Gastroesophageal sphincter (tissue), 4 donors: ENCODE measurements at regions not wholly inside any gene's neighbourhood (a gene's known extent, or its start where the extent isn't known, plus 50 kb on each side); places are given as distances from the start of the nearest gene placed in this dataset.

Experiments used
- ATAC-seq: fragments of 150-250 bp; one replicate; pipeline ENCODE4 v1.9.1; 2016; ENCODE audit warnings: mild to moderate bottlenecking, moderate library complexity
- H3K27ac ChIP-seq, 4 donors: fragments of 200-600 bp; sonication (generic) in 3 of 4; 1 replicate in 3 of 4; 2 replicates in 1 of 4; pipeline ENCODE4 v1.5.1; 2016 to 2019
- H3K27me3 ChIP-seq: fragments of 200-600 bp; sonication (generic); one replicate; pipeline ENCODE4 v1.5.1; 2019
- H3K36me3 ChIP-seq, 2 donors: fragments of 200-600 bp; sonication (generic); one replicate each; pipeline ENCODE4 v1.5.1; 2019; ENCODE audit warnings: control low read depth in 1 of 2
- H3K4me1 ChIP-seq, 3 donors: fragments of 200-600 bp; sonication (generic); 1 replicate in 2 of 3; 2 replicates in 1 of 3; pipeline ENCODE4 v1.5.1; 2016 to 2019; ENCODE audit warnings: control low read depth in 2 of 3
- H3K4me3 ChIP-seq, 2 donors: fragments of 200-600 bp; sonication (generic); one replicate each; pipeline ENCODE4 v1.5.1; 2019; ENCODE audit warnings: mild to moderate bottlenecking in 1 of 2, moderate library complexity in 1 of 2
- H3K9me3 ChIP-seq, 3 donors: fragments of 200-600 bp; sonication (generic); one replicate each; pipeline ENCODE4 v1.5.1; 2017 to 2019; ENCODE audit warnings: control low read depth in 2 of 3
- CTCF ChIP-seq, 4 experiments: fragments of 200-600 bp in 2 of 4; fragments of 450-650 bp in 2 of 4; sonication (generic) in 1 of 4; IDR thresholded peaks; one replicate each; pipeline ENCODE4 v1.5.1; 2017 to 2019; ENCODE audit warnings: antibody characterized with exemption in 4 of 4, mild to moderate bottlenecking in 2 of 4, moderate library complexity in 2 of 4
- EP300 ChIP-seq: sonication (generic); formaldehyde crosslinking; IDR thresholded peaks from one replicate; pipeline ENCODE4 v1.6.1; 2017; ENCODE audit warnings: antibody characterized with exemption, mild to moderate bottlenecking
- POLR2A ChIP-seq, 2 donors: fragments of 450-650 bp; IDR thresholded peaks; one replicate each; pipeline ENCODE4 v1.6.1; 2017; ENCODE audit warnings: antibody characterized with exemption in 2 of 2, mild to moderate bottlenecking in 2 of 2, moderate library complexity in 1 of 2
- POLR2AphosphoS5 ChIP-seq: sonication (generic); formaldehyde crosslinking; IDR thresholded peaks from one replicate; pipeline ENCODE4 v1.6.1; 2017; ENCODE audit warnings: antibody characterized with exemption
- WGBS, 2 donors: methylation state at CpG; one replicate each; pipeline ENCODE4 v1.1.5; 2018; ENCODE audit warnings: low coverage in 1 of 2; 5-methylcytosine and 5-hydroxymethylcytosine counted together

- H3K9me3 ChIP-seq = no peaks in the 10 kb centered on the region
- H3K27ac ChIP-seq = no peak overlapping the region
- H3K27me3 ChIP-seq = no peaks in the 10 kb centered on the region
- no peak overlapping the region for H3K4me3 ChIP-seq
- H3K36me3 ChIP-seq = peaks cover 0 to 5% of the 10 kb centered on the region in 2 donors
- ATAC-seq = no peak
- no peaks in the 10 kb centered on the region for H3K4me1 ChIP-seq
- WGBS, 2 donors = 100% methylated on average over 2 of the region's 2 CpGs
- TF ChIP-seq POLR2AphosphoS5 (no peak), EP300 (no peak), CTCF (IDR thresholded peaks at IDR 0.05) (no peak), POLR2A (IDR thresholded peaks at IDR 0.05) (no peak)
These were observed 131.6 kb upstream of the KIF26B start for GRCh38 chr1:245023222-245023621.

- no peaks in the 10 kb centered on the region for H3K27me3 ChIP-seq
- H3K4me1 ChIP-seq = no peaks in the 10 kb centered on the region
- H3K27ac ChIP-seq = no peak overlapping the region
- TF ChIP-seq POLR2A (IDR thresholded peaks at IDR 0.05) = no peak
- no peak for TF ChIP-seq CTCF (IDR thresholded peaks at IDR 0.05)
- TF ChIP-seq EP300 = no peak
- no peak for TF ChIP-seq POLR2AphosphoS5
- WGBS, 2 donors = 84 to 91% methylated on average over 5 to 6 of the region's 6 CpGs
- ATAC-seq = no peak
- H3K36me3 ChIP-seq = no peaks in the 10 kb centered on the region
- H3K4me3 ChIP-seq = no peak overlapping the region
- no peaks in the 10 kb centered on the region for H3K9me3 ChIP-seq
These were observed 134.8 kb upstream of the KIF26B start for GRCh38 chr1:245019910-245020486.

- 90 to 100% methylated on average over 1 to 4 of the region's 4 CpGs for WGBS, 2 donors
- H3K27me3 ChIP-seq = no peaks in the 10 kb centered on the region
- H3K4me1 ChIP-seq = no peaks in the 10 kb centered on the region
- H3K4me3 ChIP-seq = no peak overlapping the region
- H3K27ac ChIP-seq = no peak overlapping the region
- no peaks in the 10 kb centered on the region for H3K9me3 ChIP-seq
- TF ChIP-seq POLR2A (IDR thresholded peaks at IDR 0.05) (no peak), CTCF (IDR thresholded peaks at IDR 0.05) (no peak), POLR2AphosphoS5 (no peak), EP300 (no peak)
- no peak for ATAC-seq
- no peaks in the 10 kb centered on the region for H3K36me3 ChIP-seq
These were observed 138.1 kb upstream of the KIF26B start for GRCh38 chr1:245016700-245017099.

- no peaks in the 10 kb centered on the region for H3K27me3 ChIP-seq
- peaks cover 0 to 5% of the 10 kb centered on the region in 2 donors for H3K36me3 ChIP-seq
- no peaks in the 10 kb centered on the region for H3K9me3 ChIP-seq
- H3K4me3 ChIP-seq = no peak overlapping the region
- WGBS, 2 donors = 95% methylated on average over 3 of the region's 3 CpGs; no CpG with 5 or more reads in 1 of the 2 donors
- no peak for ATAC-seq
- H3K4me1 ChIP-seq = no peaks in the 10 kb centered on the region
- H3K27ac ChIP-seq = no peak overlapping the region
- no peak for TF ChIP-seq CTCF (IDR thresholded peaks at IDR 0.05)
- no peak for TF ChIP-seq POLR2A (IDR thresholded peaks at IDR 0.05)
- TF ChIP-seq EP300 = no peak
- TF ChIP-seq POLR2AphosphoS5 = no peak
These were observed 139.8 kb upstream of the KIF26B start for GRCh38 chr1:245015031-245015430.

- WGBS, 2 donors = 68 to 86% methylated on average over 3 of the region's 3 CpGs
- Histone ChIP-seq H3K4me1 (no peaks in the 10 kb centered on the region), H3K9me3 (no peaks in the 10 kb centered on the region), H3K27me3 (no peaks in the 10 kb centered on the region), H3K36me3 (peaks cover 0 to 8% of the 10 kb centered on the region in 2 donors), H3K27ac (no peak overlapping the region), H3K4me3 (no peak overlapping the region)
- no peak for ATAC-seq
- no peak for TF ChIP-seq EP300
- TF ChIP-seq CTCF (IDR thresholded peaks at IDR 0.05) = no peak
- no peak for TF ChIP-seq POLR2A (IDR thresholded peaks at IDR 0.05)
- no peak for TF ChIP-seq POLR2AphosphoS5
These were observed 140.3 kb upstream of the KIF26B start for GRCh38 chr1:245014247-245015029.
